AG08396 (cell line): ENCODE measurements at regions not wholly inside any gene's neighbourhood (a gene's known extent, or its start where the extent isn't known, plus 50 kb on each side); places are given as distances from the start of the nearest gene placed in this dataset.

ENCODE experiments used
- DNase-seq: peaks from one replicate; pipeline ENCODE4 v3.0.0; 2012; ENCODE audit warnings: low spot score, mixed read lengths

GRCh38 chr2:206212673-206213513 is 53.2 kb downstream of the EEF1B2 start:
- DNase-seq: peak; percentile 22

- no peak for DNase-seq
These were observed 53.8 kb downstream of the EEF1B2 start for GRCh38 chr2:206213514-206213845.

- no peak for DNase-seq
These were observed 57.3 kb upstream of the ZDBF2 start for GRCh38 chr2:206217166-206217565.

GRCh38 chr2:206217743-206218142 is 56.7 kb upstream of the ZDBF2 start:
- no peak for DNase-seq

- DNase-seq: no peak
These were observed 56.3 kb upstream of the ZDBF2 start for GRCh38 chr2:206218156-206218555.

- no peak for DNase-seq
These were observed 55.5 kb upstream of the ZDBF2 start for GRCh38 chr2:206218796-206219499.

- no peak for DNase-seq
These were observed 54.5 kb upstream of the ZDBF2 start for GRCh38 chr2:206219957-206220356.

- no peak for DNase-seq
These were observed 53.5 kb upstream of the ZDBF2 start for GRCh38 chr2:206220997-206221396.
